K562 (cell line): ENCODE measurements at regions not wholly inside any gene's neighbourhood (a gene's known extent, or its start where the extent isn't known, plus 50 kb on each side); places are given as distances from the start of the nearest gene placed in this dataset.

ENCODE experiments used
- BMI1 ChIP-seq: fragments of 150-350 bp; IDR thresholded peaks from 2 replicates; pipeline ENCODE4 v1.6.1; 2014; ENCODE audit warnings: low read length
- GATA2 ChIP-seq: sonication (generic); formaldehyde crosslinking; IDR thresholded peaks from 2 replicates; pipeline ENCODE4 v1.4.0; 2020; ENCODE audit warnings: mild to moderate bottlenecking, missing genetic modification reagents
- HDAC1 ChIP-seq, 2 experiments: fragments of 450-650 bp; IDR thresholded peaks; 2 replicates each; pipeline ENCODE4 v1.6.1; 2016 to 2017; ENCODE audit warnings: inconsistent platforms in 1 of 2, mild to moderate bottlenecking in 1 of 2, moderate library complexity in 1 of 2
- HMGN3 ChIP-seq: IDR thresholded peaks from 2 replicates; pipeline ENCODE4 v1.6.1; 2011; ENCODE audit warnings: borderline replicate concordance, low read depth, mild to moderate bottlenecking, mixed read lengths, low read length; ENCODE audit not compliant: insufficient read length; ENCODE audit errors: extremely low read depth
- RBM17 ChIP-seq: fragments of 200-400 bp; formaldehyde crosslinking; IDR thresholded peaks from 2 replicates; pipeline ENCODE4 v1.6.1; 2017; ENCODE audit warnings: low read depth, mild to moderate bottlenecking, low read length, borderline replicate concordance
- SMARCA5 ChIP-seq: fragments of 450-650 bp; IDR thresholded peaks from 2 replicates; pipeline ENCODE4 v1.6.1; 2016
- SRSF9 ChIP-seq: fragments of 200-400 bp; formaldehyde crosslinking; IDR thresholded peaks from 2 replicates; pipeline ENCODE4 v1.6.1; 2017; ENCODE audit warnings: low read depth, low read length, borderline replicate concordance
- TF ChIP-seq, protein P1 (sequence below): fragments of 450-650 bp; IDR thresholded peaks from 2 replicates; pipeline ENCODE4 v1.6.1; 2016; ENCODE audit warnings: missing biosample characterization, missing genetic modification characterization
- TF ChIP-seq, protein P2 (sequence below), 2 experiments: fragments of 150-350 bp in 1 of 2; IDR thresholded peaks; 2 replicates each; pipeline ENCODE4 v1.6.1; 2012 to 2016; ENCODE audit warnings: low read depth in 2 of 2, low read length in 2 of 2, mild to moderate bottlenecking in 1 of 2, moderate library complexity in 1 of 2

DNA sequence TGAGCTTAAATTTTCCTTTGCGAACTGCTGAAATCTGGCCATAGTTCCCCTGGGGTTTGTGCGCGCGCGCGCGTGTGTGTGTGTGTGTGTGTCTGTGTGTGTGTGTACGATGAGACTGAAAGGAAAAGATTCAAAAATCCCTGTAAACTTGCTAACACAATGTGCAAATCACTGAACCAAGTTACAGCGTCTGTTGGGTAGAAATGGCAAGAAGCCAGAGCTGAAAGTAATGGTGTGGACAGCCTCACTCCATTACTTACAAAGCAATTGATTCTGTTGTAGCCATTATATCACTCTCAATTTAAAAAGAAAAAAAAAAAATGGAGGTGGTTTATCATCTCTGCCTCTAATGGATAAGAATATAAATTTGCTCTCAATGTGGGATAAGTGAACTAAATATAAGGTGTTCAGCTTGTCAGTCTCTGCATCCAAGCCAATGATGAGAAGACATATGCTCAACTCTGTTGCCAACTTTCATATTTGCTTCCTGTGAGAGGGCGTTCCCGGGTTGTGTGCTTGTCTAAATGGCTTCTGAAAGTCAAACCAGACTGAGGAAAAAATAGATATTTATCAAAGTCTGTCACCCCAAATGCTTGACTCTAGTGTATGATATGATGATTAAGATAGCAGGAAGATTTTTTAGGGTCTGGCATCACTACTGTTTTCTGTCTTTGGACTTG lies 422.2 kb downstream of the ZNF385D start (continued):
- no peak for TF ChIP-seq RBM17
- no peak for TF ChIP-seq SMARCA5
- no peak for TF ChIP-seq BMI1
- TF ChIP-seq HDAC1 (IDR thresholded peaks at IDR 0.05) = no peak
- no peak for TF ChIP-seq SRSF9
- TF ChIP-seq, protein P1, sequence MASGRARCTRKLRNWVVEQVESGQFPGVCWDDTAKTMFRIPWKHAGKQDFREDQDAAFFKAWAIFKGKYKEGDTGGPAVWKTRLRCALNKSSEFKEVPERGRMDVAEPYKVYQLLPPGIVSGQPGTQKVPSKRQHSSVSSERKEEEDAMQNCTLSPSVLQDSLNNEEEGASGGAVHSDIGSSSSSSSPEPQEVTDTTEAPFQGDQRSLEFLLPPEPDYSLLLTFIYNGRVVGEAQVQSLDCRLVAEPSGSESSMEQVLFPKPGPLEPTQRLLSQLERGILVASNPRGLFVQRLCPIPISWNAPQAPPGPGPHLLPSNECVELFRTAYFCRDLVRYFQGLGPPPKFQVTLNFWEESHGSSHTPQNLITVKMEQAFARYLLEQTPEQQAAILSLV (tag) = no peak
- TF ChIP-seq GATA2 = no peak
- TF ChIP-seq, protein P2, sequence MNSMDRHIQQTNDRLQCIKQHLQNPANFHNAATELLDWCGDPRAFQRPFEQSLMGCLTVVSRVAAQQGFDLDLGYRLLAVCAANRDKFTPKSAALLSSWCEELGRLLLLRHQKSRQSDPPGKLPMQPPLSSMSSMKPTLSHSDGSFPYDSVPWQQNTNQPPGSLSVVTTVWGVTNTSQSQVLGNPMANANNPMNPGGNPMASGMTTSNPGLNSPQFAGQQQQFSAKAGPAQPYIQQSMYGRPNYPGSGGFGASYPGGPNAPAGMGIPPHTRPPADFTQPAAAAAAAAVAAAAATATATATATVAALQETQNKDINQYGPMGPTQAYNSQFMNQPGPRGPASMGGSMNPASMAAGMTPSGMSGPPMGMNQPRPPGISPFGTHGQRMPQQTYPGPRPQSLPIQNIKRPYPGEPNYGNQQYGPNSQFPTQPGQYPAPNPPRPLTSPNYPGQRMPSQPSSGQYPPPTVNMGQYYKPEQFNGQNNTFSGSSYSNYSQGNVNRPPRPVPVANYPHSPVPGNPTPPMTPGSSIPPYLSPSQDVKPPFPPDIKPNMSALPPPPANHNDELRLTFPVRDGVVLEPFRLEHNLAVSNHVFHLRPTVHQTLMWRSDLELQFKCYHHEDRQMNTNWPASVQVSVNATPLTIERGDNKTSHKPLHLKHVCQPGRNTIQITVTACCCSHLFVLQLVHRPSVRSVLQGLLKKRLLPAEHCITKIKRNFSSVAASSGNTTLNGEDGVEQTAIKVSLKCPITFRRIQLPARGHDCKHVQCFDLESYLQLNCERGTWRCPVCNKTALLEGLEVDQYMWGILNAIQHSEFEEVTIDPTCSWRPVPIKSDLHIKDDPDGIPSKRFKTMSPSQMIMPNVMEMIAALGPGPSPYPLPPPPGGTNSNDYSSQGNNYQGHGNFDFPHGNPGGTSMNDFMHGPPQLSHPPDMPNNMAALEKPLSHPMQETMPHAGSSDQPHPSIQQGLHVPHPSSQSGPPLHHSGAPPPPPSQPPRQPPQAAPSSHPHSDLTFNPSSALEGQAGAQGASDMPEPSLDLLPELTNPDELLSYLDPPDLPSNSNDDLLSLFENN (IDR thresholded peaks at IDR 0.05; ENCODE audit: low read depth in 2 of 2, low read length in 2 of 2) = no peak
- no peak for TF ChIP-seq HMGN3
